ENCODE measurements at regions not wholly inside any gene's neighbourhood (a gene's known extent, or its start where the extent isn't known, plus 50 kb on each side); places are given as distances from the start of the nearest gene placed in this dataset.

GRCh38 chrY:15535784-15536511, 1011.6 kb downstream of the NLGN4Y start:
- no peak overlapping the region for H3K27ac Mint-ChIP-seq (ENCODE audit: unreplicated experiment)
- TF ChIP-seq CTCF (IDR thresholded peaks at IDR 0.05; ENCODE audit: partially characterized antibody, unreplicated experiment), result no peak
- H3K4me1 Mint-ChIP-seq (ENCODE audit: low read depth, unreplicated experiment), result no peaks in the 10 kb centered on the region
- no peak overlapping the region for H3K4me3 Mint-ChIP-seq (ENCODE audit: unreplicated experiment)
- H3K9me3 Mint-ChIP-seq (ENCODE audit: unreplicated experiment), result no peaks in the 10 kb centered on the region
- H3K36me3 Mint-ChIP-seq (ENCODE audit: unreplicated experiment), result no peaks in the 10 kb centered on the region
- no peaks in the 10 kb centered on the region for H3K27me3 Mint-ChIP-seq (ENCODE audit: unreplicated experiment)
- DNase-seq, result no peak

GRCh38 chrY:15540516-15540915, 1016.2 kb downstream of the NLGN4Y start:
- H3K9me3 Mint-ChIP-seq (ENCODE audit: unreplicated experiment), result no peaks in the 10 kb centered on the region
- H3K27me3 Mint-ChIP-seq (ENCODE audit: unreplicated experiment), result no peaks in the 10 kb centered on the region

GRCh38 chrY:15546177-15546754, 1021.9 kb downstream of the NLGN4Y start:
- Mint-ChIP-seq H3K27me3 (ENCODE audit: unreplicated experiment) (no peaks in the 10 kb centered on the region), H3K4me3 (ENCODE audit: unreplicated experiment) (no peak overlapping the region), H3K36me3 (ENCODE audit: unreplicated experiment) (no peaks in the 10 kb centered on the region), H3K27ac (ENCODE audit: unreplicated experiment) (no peak overlapping the region), H3K9me3 (ENCODE audit: unreplicated experiment) (no peaks in the 10 kb centered on the region), H3K4me1 (ENCODE audit: low read depth, unreplicated experiment) (no peaks in the 10 kb centered on the region)
- TF ChIP-seq CTCF (IDR thresholded peaks at IDR 0.05; ENCODE audit: partially characterized antibody, unreplicated experiment), result no peak
- no peak for DNase-seq

More at GRCh38 chrY:15540516-15540915, 1016.2 kb downstream of the NLGN4Y start:
- TF ChIP-seq CTCF (IDR thresholded peaks at IDR 0.05; ENCODE audit: partially characterized antibody, unreplicated experiment), result no peak
- H3K36me3 Mint-ChIP-seq (ENCODE audit: unreplicated experiment), result no peaks in the 10 kb centered on the region
- H3K4me3 Mint-ChIP-seq (ENCODE audit: unreplicated experiment), result no peak overlapping the region
- H3K27ac Mint-ChIP-seq (ENCODE audit: unreplicated experiment), result no peak overlapping the region
- no peak for DNase-seq
- H3K4me1 Mint-ChIP-seq (ENCODE audit: low read depth, unreplicated experiment), result no peaks in the 10 kb centered on the region

GRCh38 chrY:15552074-15552473, 1027.7 kb downstream of the NLGN4Y start:
- Mint-ChIP-seq H3K4me1 (ENCODE audit: low read depth, unreplicated experiment) (no peaks in the 10 kb centered on the region), H3K27me3 (ENCODE audit: unreplicated experiment) (no peaks in the 10 kb centered on the region), H3K27ac (ENCODE audit: unreplicated experiment) (no peak overlapping the region), H3K9me3 (ENCODE audit: unreplicated experiment) (no peaks in the 10 kb centered on the region), H3K4me3 (ENCODE audit: unreplicated experiment) (no peak overlapping the region), H3K36me3 (ENCODE audit: unreplicated experiment) (no peaks in the 10 kb centered on the region)
- DNase-seq, result no peak
- TF ChIP-seq CTCF (IDR thresholded peaks at IDR 0.05; ENCODE audit: partially characterized antibody, unreplicated experiment), result no peak

- H3K4me1 Mint-ChIP-seq (ENCODE audit: low read depth, unreplicated experiment), result no peaks in the 10 kb centered on the region
- TF ChIP-seq CTCF (IDR thresholded peaks at IDR 0.05; ENCODE audit: partially characterized antibody, unreplicated experiment), result no peak
- H3K27me3 Mint-ChIP-seq (ENCODE audit: unreplicated experiment), result no peaks in the 10 kb centered on the region
- no peak overlapping the region for H3K4me3 Mint-ChIP-seq (ENCODE audit: unreplicated experiment)
- no peak for DNase-seq
- H3K36me3 Mint-ChIP-seq (ENCODE audit: unreplicated experiment), result no peaks in the 10 kb centered on the region
- no peaks in the 10 kb centered on the region for H3K9me3 Mint-ChIP-seq (ENCODE audit: unreplicated experiment)
- H3K27ac Mint-ChIP-seq (ENCODE audit: unreplicated experiment), result no peak overlapping the region
Measured at GRCh38 chrY:15554991-15555390, 1030.7 kb downstream of the NLGN4Y start.

Measured in glutamatergic neuron (in vitro differentiated cells).